Stimulated activated naive B cell treated with anti-CD40 and anti-IgM and Interleukin-4, amounts not matched to agents 10 μg/mL and 1 μg/mL and 100 μg/mL, for 72 hours (primary cell): ENCODE measurements at regions not wholly inside any gene's neighbourhood (a gene's known extent, or its start where the extent isn't known, plus 50 kb on each side); places are given as distances from the start of the nearest gene placed in this dataset.
A peak's percentile ranks its signal among the peaks of the same experiment; 100 is the strongest.

Experiments
- ATAC-seq, 2 donors: fragments of 150-1000 bp; cut with Tn5 transposase; replicated peaks; 2 replicates each; pipeline ENCODE4 v1.10.0; 2021; ENCODE audit warnings: moderate library complexity in 1 of 2
- DNase-seq: peaks from one replicate; pipeline ENCODE4 v3.0.0; 2021
- H3K27ac Mint-ChIP-seq: one replicate; pipeline ENCODE4 v1.8.0; 2022; ENCODE audit warnings: mild to moderate bottlenecking, mixed read lengths
- H3K27me3 Mint-ChIP-seq, 2 donors: one replicate each; pipeline ENCODE4 v1.8.0; 2022; ENCODE audit warnings: mixed read lengths in 2 of 2
- H3K36me3 Mint-ChIP-seq, 2 donors: one replicate each; pipeline ENCODE4 v1.8.0; 2022; ENCODE audit warnings: mixed read lengths in 2 of 2, mild to moderate bottlenecking in 1 of 2
- H3K4me1 Mint-ChIP-seq, 2 donors: one replicate each; pipeline ENCODE4 v1.8.0; 2022; ENCODE audit warnings: mixed read lengths in 2 of 2, mild to moderate bottlenecking in 1 of 2
- H3K4me3 Mint-ChIP-seq, 2 donors: one replicate each; pipeline ENCODE4 v1.8.0; 2022; ENCODE audit warnings: mild to moderate bottlenecking in 2 of 2, mixed read lengths in 2 of 2, moderate library complexity in 1 of 2
- H3K9me3 Mint-ChIP-seq, 2 donors: one replicate each; pipeline ENCODE4 v1.8.0; 2022; ENCODE audit warnings: mixed read lengths in 2 of 2, mild to moderate bottlenecking in 1 of 2

GRCh38 chr12:78457938-78458337, 406.6 kb upstream of the SYT1 start:
- ATAC-seq (peak; percentile 98 to 99), DNase-seq (no peak)
- Mint-ChIP-seq H3K9me3 (peaks cover 3 to 4% of the 10 kb centered on the region in 2 donors), H3K27me3 (no peaks in the 10 kb centered on the region), H3K4me1 (peaks cover 5 to 13% of the 10 kb centered on the region in 2 donors), H3K4me3 (no peak overlapping the region), H3K36me3 (no peaks in the 10 kb centered on the region), H3K27ac (no peak overlapping the region)

- H3K27me3 Mint-ChIP-seq = no peaks in the 10 kb centered on the region
- no peak overlapping the region for H3K4me3 Mint-ChIP-seq
- H3K27ac Mint-ChIP-seq = no peak overlapping the region
- H3K9me3 Mint-ChIP-seq = no peaks in the 10 kb centered on the region
- H3K4me1 Mint-ChIP-seq = no peaks in the 10 kb centered on the region
- no peaks in the 10 kb centered on the region for H3K36me3 Mint-ChIP-seq
- DNase-seq (no peak), ATAC-seq (peak; percentile 50 to 56)
Measured at GRCh38 chr12:78470354-78471195, 394.0 kb upstream of the SYT1 start.

- ATAC-seq = no peak
- no peak overlapping the region for H3K27ac Mint-ChIP-seq
- no peaks in the 10 kb centered on the region for H3K27me3 Mint-ChIP-seq
- H3K4me1 Mint-ChIP-seq = no peaks in the 10 kb centered on the region
- DNase-seq = no peak
- H3K4me3 Mint-ChIP-seq = no peak overlapping the region
- no peaks in the 10 kb centered on the region for H3K36me3 Mint-ChIP-seq
- no peaks in the 10 kb centered on the region for H3K9me3 Mint-ChIP-seq
Measured at GRCh38 chr12:78473136-78473535, 391.4 kb upstream of the SYT1 start.

GRCh38 chr12:78473561-78473960, 391.0 kb upstream of the SYT1 start:
- H3K4me3 Mint-ChIP-seq = no peak overlapping the region
- ATAC-seq (no peak), DNase-seq (no peak)
- H3K4me1 Mint-ChIP-seq = no peaks in the 10 kb centered on the region
- H3K36me3 Mint-ChIP-seq = no peaks in the 10 kb centered on the region
- no peak overlapping the region for H3K27ac Mint-ChIP-seq
- no peaks in the 10 kb centered on the region for H3K27me3 Mint-ChIP-seq
- H3K9me3 Mint-ChIP-seq = no peaks in the 10 kb centered on the region

GRCh38 chr12:78483767-78484315, 380.7 kb upstream of the SYT1 start:
- H3K4me1 Mint-ChIP-seq = no peaks in the 10 kb centered on the region
- H3K9me3 Mint-ChIP-seq = peaks cover 3 to 4% of the 10 kb centered on the region in 2 donors
- no peak overlapping the region for H3K27ac Mint-ChIP-seq
- DNase-seq = no peak
- H3K27me3 Mint-ChIP-seq = no peaks in the 10 kb centered on the region
- no peaks in the 10 kb centered on the region for H3K36me3 Mint-ChIP-seq
- no peak overlapping the region for H3K4me3 Mint-ChIP-seq
- no peak for ATAC-seq

GRCh38 chr12:78489990-78490389, 374.6 kb upstream of the SYT1 start:
- no peaks in the 10 kb centered on the region for H3K27me3 Mint-ChIP-seq
- H3K36me3 Mint-ChIP-seq = no peaks in the 10 kb centered on the region
- H3K27ac Mint-ChIP-seq = no peak overlapping the region
- peaks cover under 1 to 4% of the 10 kb centered on the region in 2 donors for H3K9me3 Mint-ChIP-seq
- ATAC-seq (no peak), DNase-seq (no peak)
- H3K4me1 Mint-ChIP-seq = no peaks in the 10 kb centered on the region
- no peak overlapping the region for H3K4me3 Mint-ChIP-seq

GRCh38 chr12:78490861-78491260, 373.7 kb upstream of the SYT1 start:
- H3K27me3 Mint-ChIP-seq = no peaks in the 10 kb centered on the region
- H3K36me3 Mint-ChIP-seq = no peaks in the 10 kb centered on the region
- peaks cover 0 to 4% of the 10 kb centered on the region in 2 donors for H3K9me3 Mint-ChIP-seq
- DNase-seq (no peak), ATAC-seq (no peak)
- H3K4me3 Mint-ChIP-seq = no peak overlapping the region
- H3K27ac Mint-ChIP-seq = no peak overlapping the region
- no peaks in the 10 kb centered on the region for H3K4me1 Mint-ChIP-seq

- Mint-ChIP-seq H3K9me3 (peaks cover 0 to 5% of the 10 kb centered on the region in 2 donors), H3K4me3 (no peak overlapping the region), H3K36me3 (no peaks in the 10 kb centered on the region), H3K4me1 (no peaks in the 10 kb centered on the region), H3K27me3 (no peaks in the 10 kb centered on the region), H3K27ac (no peak overlapping the region)
- ATAC-seq = no peak
- no peak for DNase-seq
Measured at GRCh38 chr12:78494911-78495310, 369.7 kb upstream of the SYT1 start.

- Mint-ChIP-seq H3K9me3 (peaks cover 0 to 5% of the 10 kb centered on the region in 2 donors), H3K4me1 (no peaks in the 10 kb centered on the region), H3K36me3 (no peaks in the 10 kb centered on the region), H3K4me3 (no peak overlapping the region), H3K27ac (no peak overlapping the region), H3K27me3 (no peaks in the 10 kb centered on the region)
- ATAC-seq = no peak
- DNase-seq = no peak
Measured at GRCh38 chr12:78501825-78502224, 362.7 kb upstream of the SYT1 start.

- Mint-ChIP-seq H3K9me3 (peaks cover 12 to 13% of the 10 kb centered on the region in 2 donors), H3K36me3 (no peaks in the 10 kb centered on the region), H3K27ac (no peak overlapping the region), H3K27me3 (no peaks in the 10 kb centered on the region), H3K4me1 (no peaks in the 10 kb centered on the region), H3K4me3 (no peak overlapping the region)
- DNase-seq = no peak
- ATAC-seq = no peak
Measured at GRCh38 chr12:78519422-78519821, 345.2 kb upstream of the SYT1 start.

GRCh38 chr12:78530100-78530765, 334.3 kb upstream of the SYT1 start:
- no peaks in the 10 kb centered on the region for H3K36me3 Mint-ChIP-seq
- ATAC-seq (no peak), DNase-seq (no peak)
- no peaks in the 10 kb centered on the region for H3K4me1 Mint-ChIP-seq
- H3K9me3 Mint-ChIP-seq = no peaks in the 10 kb centered on the region
- no peak overlapping the region for H3K4me3 Mint-ChIP-seq
- H3K27ac Mint-ChIP-seq = no peak overlapping the region
- H3K27me3 Mint-ChIP-seq = no peaks in the 10 kb centered on the region

GRCh38 chr12:78531831-78532458, 332.6 kb upstream of the SYT1 start:
- H3K4me3 Mint-ChIP-seq = no peak overlapping the region
- DNase-seq (no peak), ATAC-seq (no peak)
- no peaks in the 10 kb centered on the region for H3K9me3 Mint-ChIP-seq
- H3K27ac Mint-ChIP-seq = no peak overlapping the region
- H3K27me3 Mint-ChIP-seq = no peaks in the 10 kb centered on the region
- H3K36me3 Mint-ChIP-seq = no peaks in the 10 kb centered on the region
- H3K4me1 Mint-ChIP-seq = no peaks in the 10 kb centered on the region

GRCh38 chr12:78534311-78534710, 330.3 kb upstream of the SYT1 start:
- DNase-seq (no peak), ATAC-seq (no peak)
- H3K4me3 Mint-ChIP-seq = no peak overlapping the region
- no peaks in the 10 kb centered on the region for H3K36me3 Mint-ChIP-seq
- H3K27ac Mint-ChIP-seq = no peak overlapping the region
- H3K4me1 Mint-ChIP-seq = no peaks in the 10 kb centered on the region
- no peaks in the 10 kb centered on the region for H3K27me3 Mint-ChIP-seq
- no peaks in the 10 kb centered on the region for H3K9me3 Mint-ChIP-seq

- no peaks in the 10 kb centered on the region for H3K27me3 Mint-ChIP-seq
- H3K27ac Mint-ChIP-seq = no peak overlapping the region
- H3K4me3 Mint-ChIP-seq = no peak overlapping the region
- ATAC-seq (no peak), DNase-seq (no peak)
- H3K4me1 Mint-ChIP-seq = no peaks in the 10 kb centered on the region
- H3K9me3 Mint-ChIP-seq = no peaks in the 10 kb centered on the region
- H3K36me3 Mint-ChIP-seq = no peaks in the 10 kb centered on the region
Measured at GRCh38 chr12:78540606-78541336, 323.8 kb upstream of the SYT1 start.
